ENCODE measurements at regions not wholly inside any gene's neighbourhood (a gene's known extent, or its start where the extent isn't known, plus 50 kb on each side); places are given as distances from the start of the nearest gene placed in this dataset.
"Not testable (repeated sequence)": the region's sequence is repeated elsewhere in the genome, so short reads cannot be mapped to it uniquely, and the experiment has no call there.

- no peak for DNase-seq
These were observed 99.8 kb upstream of the PLEKHG1 start for GRCh38 chr6:150499882-150500312.

GRCh38 chr6:150500568-150500967 is 99.1 kb upstream of the PLEKHG1 start:
- not testable (repeated sequence) for DNase-seq

GRCh38 chr6:150503041-150503440 is 96.6 kb upstream of the PLEKHG1 start:
- DNase-seq = no peak

- no peak for DNase-seq
These were observed 95.9 kb upstream of the PLEKHG1 start for GRCh38 chr6:150503586-150504339.

- DNase-seq = not testable (repeated sequence)
These were observed 92.3 kb upstream of the PLEKHG1 start for GRCh38 chr6:150507361-150507760.

GRCh38 chr6:150510576-150510975 is 89.1 kb upstream of the PLEKHG1 start:
- no peak for DNase-seq

- DNase-seq = no peak
These were observed 88.4 kb upstream of the PLEKHG1 start for GRCh38 chr6:150511313-150511712.

GRCh38 chr6:150514806-150515380 is 84.8 kb upstream of the PLEKHG1 start:
- no peak for DNase-seq

- DNase-seq = no peak
These were observed 83.5 kb upstream of the PLEKHG1 start for GRCh38 chr6:150516199-150516598.

- no peak for DNase-seq
These were observed 82.5 kb upstream of the PLEKHG1 start for GRCh38 chr6:150517175-150517574.

- DNase-seq = no peak
These were observed 78.2 kb upstream of the PLEKHG1 start for GRCh38 chr6:150521482-150521881.

- not testable (repeated sequence) for DNase-seq
These were observed 76.5 kb upstream of the PLEKHG1 start for GRCh38 chr6:150523216-150523615.

- no peak for DNase-seq
These were observed 74.4 kb upstream of the PLEKHG1 start for GRCh38 chr6:150525300-150525699.

- DNase-seq = no peak
These were observed 72.6 kb upstream of the PLEKHG1 start for GRCh38 chr6:150527100-150527499.

GRCh38 chr6:150528648-150529285 is 70.9 kb upstream of the PLEKHG1 start:
- DNase-seq = no peak

GRCh38 chr6:150529646-150530045 is 70.0 kb upstream of the PLEKHG1 start:
- no peak for DNase-seq

GRCh38 chr6:150531957-150532356 is 67.7 kb upstream of the PLEKHG1 start:
- no peak for DNase-seq

GRCh38 chr6:150534553-150534952 is 65.1 kb upstream of the PLEKHG1 start:
- no peak for DNase-seq

- DNase-seq = no peak
These were observed 64.4 kb upstream of the PLEKHG1 start for GRCh38 chr6:150535151-150535804.

GRCh38 chr6:150535818-150536220 is 63.9 kb upstream of the PLEKHG1 start:
- no peak for DNase-seq

- no peak for DNase-seq
These were observed 62.9 kb upstream of the PLEKHG1 start for GRCh38 chr6:150536835-150537234.

- no peak for DNase-seq
These were observed 62.2 kb upstream of the PLEKHG1 start for GRCh38 chr6:150537491-150537890.

- no peak for DNase-seq
These were observed 61.8 kb upstream of the PLEKHG1 start for GRCh38 chr6:150537893-150538292.

- DNase-seq = no peak
These were observed 60.6 kb upstream of the PLEKHG1 start for GRCh38 chr6:150539111-150539510.
